ENCODE measurements at regions not wholly inside any gene's neighbourhood (a gene's known extent, or its start where the extent isn't known, plus 50 kb on each side); places are given as distances from the start of the nearest gene placed in this dataset.

DNA sequence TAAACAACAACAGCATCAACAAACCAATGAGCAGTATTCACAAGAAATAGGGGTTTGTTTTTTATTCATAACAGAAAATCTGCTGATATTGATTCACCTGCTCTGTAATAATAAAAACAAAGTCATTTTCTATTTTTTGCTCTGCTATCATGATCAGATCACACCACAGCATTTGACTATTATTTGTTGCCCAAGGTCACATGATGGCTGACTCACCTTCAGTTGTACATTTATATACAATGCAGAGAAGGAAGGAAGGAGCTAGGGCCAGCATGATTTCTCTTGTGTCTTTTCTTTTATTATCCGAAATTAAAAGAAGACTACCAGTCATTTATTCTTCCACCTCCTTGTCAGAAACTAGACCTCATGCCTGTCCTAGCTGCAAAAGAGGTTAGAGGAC, 1427.7 kb upstream of the CELF4 start:
- no peak overlapping the region for H3K27ac ChIP-seq (ENCODE audit: low read depth, low read length)
- H3K4me1 ChIP-seq (replicated peaks in 1 of 4; ENCODE audit: control insufficient read depth in 3 of 4, insufficient read depth in 4 of 4, low read length in 3 of 4) = no peaks in the 10 kb centered on the region
- no peak overlapping the region for H2AK5ac ChIP-seq (ENCODE audit: low read depth, low read length)
- H3K9me3 ChIP-seq (ENCODE audit: insufficient read depth in 2 of 2, low read depth in 1 of 2, low read length in 1 of 2) = no peaks in the 10 kb centered on the region
- H4K91ac ChIP-seq (replicated peaks; ENCODE audit: insufficient read length, low read length) = no peak overlapping the region
- no peaks in the 10 kb centered on the region for H3K79me2 ChIP-seq (ENCODE audit: control insufficient read depth in 1 of 2, insufficient read depth in 2 of 2, low read length in 2 of 2)
- H3K4me3 ChIP-seq (ENCODE audit: extremely low read depth in 1 of 4, insufficient read depth in 2 of 4, low read depth in 3 of 4, low read length in 4 of 4) = no peak overlapping the region
- H3K9ac ChIP-seq (replicated peaks in 1 of 4; ENCODE audit: extremely low read depth in 1 of 4, low read depth in 3 of 4, low read length in 3 of 4) = no peak overlapping the region
- no peak overlapping the region for H3K18ac ChIP-seq (ENCODE audit: extremely low read depth, low read length)
- 79% methylated on average over 1 of the region's 1 CpG; no CpG with 5 or more reads in 1 of the 2 experiments for WGBS, 2 experiments (ENCODE audit: extremely low coverage in 1 of 2, insufficient coverage in 1 of 2, insufficient read length in 1 of 2, insufficient replicate concordance in 2 of 2, low coverage in 1 of 2, low lambda C conversion rate in 2 of 2, missing lambda C conversion rate in 1 of 2)
- DNase-seq (ENCODE audit: low read depth in 1 of 2, low spot score in 2 of 2) (no peak), FAIRE-seq (no peak)
- no peak overlapping the region for H2BK5ac ChIP-seq (ENCODE audit: low read depth, low read length)
- ChIA-PET POLR2A (ENCODE audit: partially characterized antibody) (no interaction called here), CTCF (ENCODE audit: partially characterized antibody) (interaction anchor here (0.7 kb wide), 1 partner anchor 21 kb away, joined by 3 read pairs; no protein-coding TSS in a partner anchor)
- TF ChIP-seq SAP30 (IDR thresholded peaks at IDR 0.05; ENCODE audit: insufficient read depth, insufficient replicate concordance, low read length) (no peak), MAFK (IDR thresholded peaks at IDR 0.05; ENCODE audit: low read depth, low read length) (no peak)
- no peaks in the 10 kb centered on the region for H3K36me3 ChIP-seq (ENCODE audit: control insufficient read depth in 2 of 4, insufficient read depth in 4 of 4, low read length in 3 of 4)
- H3K4ac ChIP-seq (replicated peaks; ENCODE audit: insufficient read length, low read depth, low read length) = no peak overlapping the region
- H3K23ac ChIP-seq (ENCODE audit: insufficient read length) = no peak overlapping the region
- no peaks in the 10 kb centered on the region for H3K27me3 ChIP-seq (replicated peaks in 1 of 4; ENCODE audit: control insufficient read depth in 3 of 4, extremely low read depth in 1 of 4, insufficient read depth in 3 of 4, low read length in 3 of 4)
- no peak overlapping the region for H3K14ac ChIP-seq (ENCODE audit: insufficient read length)
- no peaks in the 10 kb centered on the region for H3K79me1 ChIP-seq (ENCODE audit: low read depth, low read length)
- H2BK15ac ChIP-seq (ENCODE audit: low read length) = no peak overlapping the region
- H2BK20ac ChIP-seq (ENCODE audit: low read length) = no peak overlapping the region
- no peak overlapping the region for H2BK12ac ChIP-seq (ENCODE audit: low read depth, low read length)
- no peak overlapping the region for H2BK120ac ChIP-seq (replicated peaks; ENCODE audit: low read depth, low read length)
- no peak overlapping the region for H2AFZ ChIP-seq (ENCODE audit: low read length)
- no peak overlapping the region for H4K8ac ChIP-seq (ENCODE audit: extremely low read depth, insufficient read depth, low read length)
- no peaks in the 10 kb centered on the region for H3K23me2 ChIP-seq (ENCODE audit: low read depth, low read length)
- no peaks in the 10 kb centered on the region for H4K20me1 ChIP-seq (replicated peaks in 1 of 2; ENCODE audit: control insufficient read depth in 1 of 2, insufficient read depth in 2 of 2, low read length in 2 of 2)
- no peak overlapping the region for H3K56ac ChIP-seq (replicated peaks; ENCODE audit: insufficient read length, low read depth, low read length)
- H3K4me2 ChIP-seq (ENCODE audit: insufficient read depth in 1 of 2, low read depth in 2 of 2, low read length in 2 of 2) = no peak overlapping the region
- no peak overlapping the region for H4K5ac ChIP-seq (ENCODE audit: insufficient read length, low read depth, low read length)

All from H1 (cell line).